22Rv1 (cell line): ENCODE measurements at regions not wholly inside any gene's neighbourhood (a gene's known extent, or its start where the extent isn't known, plus 50 kb on each side); places are given as distances from the start of the nearest gene placed in this dataset.

Experiments
- ZFX ChIP-seq: fragments of 450-650 bp; IDR thresholded peaks from 2 replicates; pipeline ENCODE4 v1.6.1; 2017; ENCODE audit warnings: antibody characterized with exemption, borderline replicate concordance
- TF ChIP-seq, protein P1 (sequence below): fragments of 450-650 bp; IDR thresholded peaks from 2 replicates; pipeline ENCODE4 v1.5.1; 2017; ENCODE audit warnings: mild to moderate bottlenecking

GRCh38 chr15:25579127-25579526, 140.3 kb upstream of the UBE3A start:
- TF ChIP-seq, protein P1, sequence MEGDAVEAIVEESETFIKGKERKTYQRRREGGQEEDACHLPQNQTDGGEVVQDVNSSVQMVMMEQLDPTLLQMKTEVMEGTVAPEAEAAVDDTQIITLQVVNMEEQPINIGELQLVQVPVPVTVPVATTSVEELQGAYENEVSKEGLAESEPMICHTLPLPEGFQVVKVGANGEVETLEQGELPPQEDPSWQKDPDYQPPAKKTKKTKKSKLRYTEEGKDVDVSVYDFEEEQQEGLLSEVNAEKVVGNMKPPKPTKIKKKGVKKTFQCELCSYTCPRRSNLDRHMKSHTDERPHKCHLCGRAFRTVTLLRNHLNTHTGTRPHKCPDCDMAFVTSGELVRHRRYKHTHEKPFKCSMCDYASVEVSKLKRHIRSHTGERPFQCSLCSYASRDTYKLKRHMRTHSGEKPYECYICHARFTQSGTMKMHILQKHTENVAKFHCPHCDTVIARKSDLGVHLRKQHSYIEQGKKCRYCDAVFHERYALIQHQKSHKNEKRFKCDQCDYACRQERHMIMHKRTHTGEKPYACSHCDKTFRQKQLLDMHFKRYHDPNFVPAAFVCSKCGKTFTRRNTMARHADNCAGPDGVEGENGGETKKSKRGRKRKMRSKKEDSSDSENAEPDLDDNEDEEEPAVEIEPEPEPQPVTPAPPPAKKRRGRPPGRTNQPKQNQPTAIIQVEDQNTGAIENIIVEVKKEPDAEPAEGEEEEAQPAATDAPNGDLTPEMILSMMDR: no peak
- no peak for TF ChIP-seq ZFX
